ENCODE measurements at regions not wholly inside any gene's neighbourhood (a gene's known extent, or its start where the extent isn't known, plus 50 kb on each side); places are given as distances from the start of the nearest gene placed in this dataset.

- DNase-seq (ENCODE audit: low read depth), result no peak
- TF ChIP-seq CTCF (IDR thresholded peaks at IDR 0.05; ENCODE audit: insufficient read depth, low read depth, low read length, missing control alignments), result no peak
- no peak overlapping the region for H3K4me3 ChIP-seq (ENCODE audit: low read length)
Measured at GRCh38 chr1:233445737-233446136, 118.2 kb downstream of the MAP3K21 start.

GRCh38 chr1:233446935-233447334, 119.4 kb downstream of the MAP3K21 start:
- TF ChIP-seq CTCF (IDR thresholded peaks at IDR 0.05; ENCODE audit: insufficient read depth, low read depth, low read length, missing control alignments), result no peak
- no peak for DNase-seq (ENCODE audit: low read depth)
- H3K4me3 ChIP-seq (ENCODE audit: low read length), result no peak overlapping the region

GRCh38 chr1:233448109-233448689, 120.7 kb downstream of the MAP3K21 start:
- H3K4me3 ChIP-seq (ENCODE audit: low read length), result no peak overlapping the region
- DNase-seq (ENCODE audit: low read depth), result no peak
- TF ChIP-seq CTCF (IDR thresholded peaks at IDR 0.05; ENCODE audit: insufficient read depth, low read depth, low read length, missing control alignments), result no peak

- DNase-seq (ENCODE audit: low read depth), result no peak
- H3K4me3 ChIP-seq (ENCODE audit: low read length), result no peak overlapping the region
- TF ChIP-seq CTCF (IDR thresholded peaks at IDR 0.05; ENCODE audit: insufficient read depth, low read depth, low read length, missing control alignments), result no peak
Measured at GRCh38 chr1:233452724-233453123, 125.2 kb downstream of the MAP3K21 start.

GRCh38 chr1:233453433-233454200, 126.1 kb downstream of the MAP3K21 start:
- no peak for TF ChIP-seq CTCF (IDR thresholded peaks at IDR 0.05; ENCODE audit: insufficient read depth, low read depth, low read length, missing control alignments)

GRCh38 chr1:233459470-233459945, 132.0 kb downstream of the MAP3K21 start:
- TF ChIP-seq CTCF (IDR thresholded peaks at IDR 0.05; ENCODE audit: insufficient read depth, low read depth, low read length, missing control alignments), result no peak
- DNase-seq (ENCODE audit: low read depth), result no peak
- no peak overlapping the region for H3K4me3 ChIP-seq (ENCODE audit: low read length)

More at GRCh38 chr1:233453433-233454200, 126.1 kb downstream of the MAP3K21 start:
- DNase-seq (ENCODE audit: low read depth), result no peak
- H3K4me3 ChIP-seq (ENCODE audit: low read length), result no peak overlapping the region
